IgD-negative memory B cell (primary cell): ENCODE measurements at regions not wholly inside any gene's neighbourhood (a gene's known extent, or its start where the extent isn't known, plus 50 kb on each side); places are given as distances from the start of the nearest gene placed in this dataset.
"Not testable (repeated sequence)": the region's sequence is repeated elsewhere in the genome, so short reads cannot be mapped to it uniquely, and the experiment has no call there.

ENCODE experiments used
- H3K27ac Mint-ChIP-seq, 3 donors: one replicate each; pipeline ENCODE4 v1.8.0; 2020 to 2022; ENCODE audit warnings: mild to moderate bottlenecking in 3 of 3, mixed read lengths in 3 of 3, moderate library complexity in 1 of 3
- H3K27me3 Mint-ChIP-seq: one replicate; pipeline ENCODE4 v1.8.0; 2021; ENCODE audit warnings: mixed read lengths
- H3K36me3 Mint-ChIP-seq: one replicate; pipeline ENCODE4 v1.8.0; 2020; ENCODE audit warnings: mild to moderate bottlenecking, mixed read lengths
- H3K4me1 Mint-ChIP-seq, 3 donors: one replicate each; pipeline ENCODE4 v1.8.0; 2020 to 2022; ENCODE audit warnings: mixed read lengths in 3 of 3, mild to moderate bottlenecking in 1 of 3
- H3K4me3 Mint-ChIP-seq, 4 donors: one replicate each; pipeline ENCODE4 v1.8.0; 2020 to 2022; ENCODE audit warnings: mild to moderate bottlenecking in 4 of 4, mixed read lengths in 4 of 4, moderate library complexity in 3 of 4
- H3K9me3 Mint-ChIP-seq, 3 donors: one replicate each; pipeline ENCODE4 v1.8.0; 2020 to 2021; ENCODE audit warnings: mixed read lengths in 3 of 3, mild to moderate bottlenecking in 1 of 3

DNA sequence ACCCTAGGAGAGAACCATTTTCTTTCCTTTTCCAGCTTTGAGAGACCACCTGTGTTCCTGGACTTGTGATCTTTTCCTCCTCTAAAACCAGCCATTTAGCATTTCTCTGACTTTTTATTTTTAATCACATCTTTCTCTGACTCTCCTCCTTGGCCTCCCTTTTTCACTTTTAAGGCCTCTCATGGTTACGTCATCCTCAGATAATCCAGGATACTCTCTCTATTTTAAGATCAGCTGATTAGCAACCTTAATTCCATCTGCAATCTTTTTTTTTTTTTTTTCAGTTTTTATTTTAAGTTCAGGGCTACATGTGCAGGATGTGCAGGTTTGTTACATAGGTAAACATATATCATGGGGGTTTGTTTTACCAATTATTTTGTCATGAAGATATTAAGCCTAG lies 54.0 kb downstream of the RFPL4B start:
- peaks cover 4 to 9% (median 6%) of the 10 kb centered on the region in 3 donors for H3K9me3 Mint-ChIP-seq
- peaks cover 4% of the 10 kb centered on the region for H3K27me3 Mint-ChIP-seq
- no peaks in the 10 kb centered on the region for H3K36me3 Mint-ChIP-seq
- H3K4me3 Mint-ChIP-seq = no peak overlapping the region
- H3K4me1 Mint-ChIP-seq = no peaks in the 10 kb centered on the region
- H3K27ac Mint-ChIP-seq = no peak overlapping the region

DNA sequence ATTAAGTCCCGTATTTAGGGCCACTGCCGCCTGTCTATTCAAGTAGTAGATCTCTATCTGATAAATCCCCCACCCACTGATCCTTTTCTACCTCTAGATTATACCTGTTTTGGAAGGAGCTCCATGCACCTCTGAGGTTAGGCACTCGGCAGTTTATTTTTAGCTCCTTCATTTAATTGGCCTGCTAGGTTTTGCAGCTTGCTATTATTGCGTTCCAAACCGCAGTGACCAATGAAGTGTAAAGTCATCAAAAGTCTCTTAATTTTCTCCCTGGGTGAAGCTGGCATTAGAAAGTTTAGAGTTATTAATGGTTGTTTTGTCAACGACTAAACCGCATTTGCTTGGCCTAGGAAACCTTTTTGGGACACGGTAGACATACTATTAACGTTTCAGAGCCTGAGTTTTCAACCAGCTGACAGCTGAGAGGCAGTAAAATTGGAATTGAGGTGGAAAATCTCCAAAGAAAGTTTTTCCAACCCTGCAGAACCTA lies 60.0 kb downstream of the RFPL4B start:
- Mint-ChIP-seq H3K27ac (peak overlapping the region in 1 of 3 donors; percentile 27), H3K4me3 (peak overlapping the region in 1 of 4 donors; percentile 29), H3K4me1 (no peaks in the 10 kb centered on the region), H3K36me3 (no peaks in the 10 kb centered on the region), H3K9me3 (peaks cover 0 to 5% (median 0%) of the 10 kb centered on the region in 3 donors), H3K27me3 (peaks cover 3% of the 10 kb centered on the region)

DNA sequence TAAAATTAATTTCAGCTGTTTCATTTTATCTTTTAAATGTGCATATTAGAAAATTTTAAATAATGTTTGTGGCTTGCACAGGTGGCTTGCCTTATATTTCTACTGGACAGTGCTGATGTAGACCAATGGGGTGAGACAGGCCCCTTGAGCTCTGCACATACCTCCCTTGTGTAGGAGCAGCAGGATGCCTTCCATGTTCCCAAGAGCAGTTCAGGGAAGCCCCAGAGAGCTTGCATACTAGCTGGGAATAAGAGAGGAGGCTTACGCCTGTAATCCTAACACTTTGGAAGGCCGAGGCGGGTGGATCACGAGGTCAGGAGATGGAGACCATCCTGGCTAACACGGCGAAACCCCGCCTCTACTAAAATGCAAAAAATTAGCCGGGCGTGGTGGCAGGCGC lies 61.4 kb downstream of the RFPL4B start:
- H3K4me1 Mint-ChIP-seq = no peaks in the 10 kb centered on the region
- no peak overlapping the region for H3K4me3 Mint-ChIP-seq
- peaks cover 3% of the 10 kb centered on the region for H3K27me3 Mint-ChIP-seq
- no peak overlapping the region for H3K27ac Mint-ChIP-seq
- H3K9me3 Mint-ChIP-seq = peaks cover 0 to 2% (median 0%) of the 10 kb centered on the region in 3 donors
- no peaks in the 10 kb centered on the region for H3K36me3 Mint-ChIP-seq

DNA sequence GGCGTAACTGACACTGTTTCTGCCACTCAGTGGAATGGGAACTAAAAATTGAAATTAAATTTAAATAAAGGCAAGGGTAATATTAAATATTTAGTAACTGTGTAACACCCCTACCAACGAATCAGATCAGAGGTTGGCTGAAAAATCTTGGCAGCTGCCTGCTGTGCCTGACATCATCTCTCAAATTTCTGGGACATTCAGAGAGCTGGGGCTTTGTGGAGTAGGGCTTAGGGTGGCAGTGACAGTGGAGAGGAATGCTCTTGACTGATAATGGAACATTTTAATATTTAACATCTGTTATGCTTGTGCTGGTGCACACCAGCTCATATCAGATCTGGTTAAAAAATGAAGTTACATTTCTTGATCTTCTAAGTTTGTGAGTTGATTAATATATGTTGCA lies 62.2 kb downstream of the RFPL4B start:
- Mint-ChIP-seq H3K4me1 (no peaks in the 10 kb centered on the region), H3K27me3 (peaks cover 3% of the 10 kb centered on the region), H3K4me3 (no peak overlapping the region), H3K9me3 (peaks cover 0 to 2% (median 0%) of the 10 kb centered on the region in 3 donors), H3K27ac (no peak overlapping the region), H3K36me3 (no peaks in the 10 kb centered on the region)

DNA sequence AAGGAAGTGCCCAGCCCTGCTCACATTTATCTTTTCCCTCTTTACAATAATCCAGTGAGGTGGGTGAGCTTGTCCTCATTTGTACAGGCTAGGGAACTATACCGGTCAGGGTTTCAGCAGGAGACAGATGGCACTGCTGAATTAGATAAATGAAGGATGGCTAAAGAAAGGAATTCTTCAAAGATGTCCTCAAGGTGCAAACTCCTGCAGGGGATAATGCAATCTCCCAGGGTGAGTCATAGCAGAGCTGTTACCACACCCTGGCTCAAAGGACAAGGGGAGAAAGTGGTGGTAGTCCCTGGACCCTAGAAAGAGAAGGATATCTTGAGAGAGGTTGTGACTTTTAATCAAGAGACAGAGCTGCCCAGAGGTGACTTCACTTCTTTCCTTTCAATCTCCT lies 66.7 kb downstream of the RFPL4B start:
- H3K9me3 Mint-ChIP-seq = peaks cover 3 to 9% (median 3%) of the 10 kb centered on the region in 3 donors
- H3K4me1 Mint-ChIP-seq = no peaks in the 10 kb centered on the region
- H3K4me3 Mint-ChIP-seq = no peak overlapping the region
- H3K36me3 Mint-ChIP-seq = no peaks in the 10 kb centered on the region
- peaks cover 4% of the 10 kb centered on the region for H3K27me3 Mint-ChIP-seq
- no peak overlapping the region for H3K27ac Mint-ChIP-seq

DNA sequence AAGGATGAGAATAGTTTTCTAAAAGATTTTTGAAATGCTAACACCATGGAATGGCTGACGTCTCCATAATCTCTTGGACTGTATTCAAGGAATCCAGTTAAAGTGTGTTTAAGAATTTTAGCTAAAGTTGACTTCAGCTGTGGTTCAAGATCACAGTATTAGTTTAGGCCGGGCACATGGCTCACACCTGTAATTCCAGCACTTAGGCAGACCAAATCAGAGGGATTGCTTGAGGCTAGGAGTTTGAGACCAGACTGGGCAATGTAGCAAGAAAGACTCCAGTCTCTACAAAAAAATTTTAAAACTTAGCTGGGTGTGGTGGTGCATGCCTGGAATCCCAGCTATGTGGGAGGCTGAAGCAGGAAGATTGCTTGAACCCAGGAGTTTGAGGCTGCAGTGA lies 68.2 kb downstream of the RFPL4B start:
- Mint-ChIP-seq H3K27me3 (peaks cover 4% of the 10 kb centered on the region), H3K36me3 (no peaks in the 10 kb centered on the region)

DNA sequence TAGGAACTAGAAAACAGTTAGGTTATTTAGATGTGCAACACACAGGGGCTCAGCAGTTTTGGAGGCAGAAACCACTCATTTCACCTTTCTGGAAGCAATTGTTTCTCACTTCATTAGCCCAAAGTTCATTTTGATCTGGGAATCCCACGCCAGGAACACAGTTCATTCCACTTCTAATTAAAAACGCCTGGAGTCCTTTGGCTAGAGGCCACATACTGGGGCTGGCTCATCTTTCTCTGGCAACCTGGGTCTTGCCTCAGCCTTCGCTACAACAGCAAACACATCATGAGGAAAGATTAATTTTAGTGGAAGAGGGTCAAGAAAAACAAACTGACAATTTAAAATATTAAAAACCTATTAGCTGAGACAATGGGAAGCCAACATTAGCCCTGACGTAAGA lies 69.7 kb downstream of the RFPL4B start:
- Mint-ChIP-seq H3K27ac (no peak overlapping the region), H3K36me3 (no peaks in the 10 kb centered on the region), H3K4me3 (no peak overlapping the region), H3K9me3 (peaks cover 7 to 9% (median 9%) of the 10 kb centered on the region in 3 donors), H3K4me1 (no peaks in the 10 kb centered on the region), H3K27me3 (peaks cover 7% of the 10 kb centered on the region)

More for the DNA sequence above, 68.2 kb downstream of the RFPL4B start:
- Mint-ChIP-seq H3K9me3 (peaks cover 4 to 9% (median 9%) of the 10 kb centered on the region in 3 donors), H3K4me3 (no peak overlapping the region), H3K4me1 (no peaks in the 10 kb centered on the region), H3K27ac (no peak overlapping the region)

DNA sequence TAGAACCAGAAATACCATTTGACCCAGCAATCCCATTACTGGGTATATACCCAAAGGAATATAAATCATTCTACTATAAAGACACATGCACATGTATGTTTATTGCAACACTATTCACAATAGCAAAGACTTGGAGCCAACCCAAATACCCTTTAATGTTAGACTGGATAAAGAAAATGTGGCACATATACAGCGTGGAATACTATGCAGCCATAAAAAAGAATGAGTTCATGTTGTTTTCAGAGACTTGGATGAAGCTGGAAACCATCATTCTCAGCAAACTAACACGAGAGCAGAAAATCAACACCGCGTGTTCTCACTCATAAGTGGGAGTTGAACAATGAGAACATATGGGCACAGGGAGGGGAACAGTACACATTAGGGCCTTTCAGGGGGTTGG lies 79.9 kb downstream of the RFPL4B start:
- H3K27me3 Mint-ChIP-seq, H3K36me3 Mint-ChIP-seq, H3K4me3 Mint-ChIP-seq, H3K27ac Mint-ChIP-seq, H3K4me1 Mint-ChIP-seq: not testable (repeated sequence)
- H3K9me3 Mint-ChIP-seq = peaks cover 3 to 14% (median 5%) of the 10 kb centered on the region in 3 donors

DNA sequence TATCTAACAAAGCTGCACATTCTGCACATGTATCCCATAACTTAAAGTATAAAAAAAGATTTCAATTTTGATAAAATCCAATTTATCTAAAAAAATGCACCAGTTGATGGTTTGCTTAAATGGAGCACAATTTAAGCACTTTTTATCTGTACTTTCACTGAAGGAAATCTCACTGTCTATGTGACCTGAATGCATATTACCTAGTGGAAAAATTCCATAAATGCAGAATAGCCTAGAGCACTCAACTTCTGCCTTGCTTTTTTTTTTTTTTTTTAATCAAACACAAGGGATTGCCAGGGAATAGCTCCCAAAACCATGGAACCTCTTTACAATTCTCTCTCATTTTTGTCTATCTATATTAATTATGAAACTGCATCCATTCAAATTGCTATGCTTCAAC lies 80.4 kb downstream of the RFPL4B start:
- Mint-ChIP-seq H3K27me3 (no peaks in the 10 kb centered on the region), H3K27ac (no peak overlapping the region), H3K9me3 (peaks cover 3 to 14% (median 5%) of the 10 kb centered on the region in 3 donors), H3K4me1 (no peaks in the 10 kb centered on the region), H3K36me3 (no peaks in the 10 kb centered on the region), H3K4me3 (no peak overlapping the region)

DNA sequence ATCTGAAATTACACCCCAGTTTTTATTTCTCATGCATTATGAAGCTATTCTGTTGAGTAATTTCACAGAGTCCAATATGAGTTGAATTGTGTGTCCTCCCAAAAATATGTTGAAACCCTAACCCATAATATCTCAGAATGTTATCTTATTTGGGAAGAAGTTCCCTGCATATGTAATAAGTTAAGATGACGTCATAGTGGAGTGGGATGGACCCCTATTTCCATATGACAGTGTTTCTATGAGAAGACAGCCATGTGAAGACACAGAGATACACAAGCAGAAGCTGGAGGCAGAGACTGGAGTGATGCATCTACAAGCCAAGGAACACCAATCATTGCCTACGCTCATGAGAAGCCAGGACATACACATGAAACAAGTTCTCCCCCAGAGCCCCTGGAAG lies 81.3 kb downstream of the RFPL4B start:
- Mint-ChIP-seq H3K4me1 (no peaks in the 10 kb centered on the region), H3K36me3 (no peaks in the 10 kb centered on the region), H3K4me3 (no peak overlapping the region), H3K27me3 (no peaks in the 10 kb centered on the region), H3K9me3 (peaks cover 3 to 12% (median 5%) of the 10 kb centered on the region in 3 donors), H3K27ac (no peak overlapping the region)

DNA sequence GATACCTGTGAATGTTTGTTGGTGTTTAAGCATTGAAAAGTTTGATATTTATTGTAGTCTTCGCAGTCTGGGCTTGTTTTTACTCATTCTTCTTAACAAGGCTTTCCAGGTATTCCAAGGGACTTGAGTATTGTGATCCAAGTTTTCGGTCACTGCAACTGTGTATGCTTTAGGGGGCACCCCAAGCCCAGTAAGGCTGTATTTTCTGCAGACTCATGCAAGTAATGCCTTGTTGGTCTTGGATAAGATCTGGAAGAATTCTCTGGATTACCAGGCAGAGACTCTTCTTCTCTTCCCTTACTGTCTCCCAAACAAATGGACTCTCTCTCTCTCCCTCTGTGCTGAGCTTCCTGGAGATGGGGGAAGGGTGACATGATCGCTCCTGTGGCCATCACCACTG lies 82.1 kb downstream of the RFPL4B start:
- Mint-ChIP-seq H3K9me3 (peaks cover 3 to 11% (median 5%) of the 10 kb centered on the region in 3 donors), H3K36me3 (no peaks in the 10 kb centered on the region), H3K4me3 (no peak overlapping the region), H3K4me1 (no peaks in the 10 kb centered on the region), H3K27ac (no peak overlapping the region), H3K27me3 (no peaks in the 10 kb centered on the region)

DNA sequence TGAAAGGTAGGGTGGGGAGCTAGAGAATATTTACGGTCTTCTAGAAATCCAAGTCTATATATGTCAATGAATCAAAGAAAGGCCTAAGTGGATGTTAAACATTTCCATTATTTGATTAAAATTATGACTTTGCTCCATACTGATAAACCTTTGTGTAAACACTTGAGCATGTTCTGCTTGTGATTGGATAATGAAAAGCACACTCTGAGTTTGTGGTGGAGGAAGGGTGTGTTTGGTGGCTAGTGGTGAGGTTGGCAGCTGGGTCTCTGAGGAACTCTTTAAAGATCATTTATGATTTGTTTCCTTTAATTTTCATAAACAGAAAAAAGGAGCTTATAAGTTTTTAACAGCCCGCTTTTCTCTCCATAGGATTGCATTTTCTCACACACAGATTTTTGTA lies 84.7 kb downstream of the RFPL4B start:
- Mint-ChIP-seq H3K27me3 (no peaks in the 10 kb centered on the region), H3K36me3 (no peaks in the 10 kb centered on the region)

DNA sequence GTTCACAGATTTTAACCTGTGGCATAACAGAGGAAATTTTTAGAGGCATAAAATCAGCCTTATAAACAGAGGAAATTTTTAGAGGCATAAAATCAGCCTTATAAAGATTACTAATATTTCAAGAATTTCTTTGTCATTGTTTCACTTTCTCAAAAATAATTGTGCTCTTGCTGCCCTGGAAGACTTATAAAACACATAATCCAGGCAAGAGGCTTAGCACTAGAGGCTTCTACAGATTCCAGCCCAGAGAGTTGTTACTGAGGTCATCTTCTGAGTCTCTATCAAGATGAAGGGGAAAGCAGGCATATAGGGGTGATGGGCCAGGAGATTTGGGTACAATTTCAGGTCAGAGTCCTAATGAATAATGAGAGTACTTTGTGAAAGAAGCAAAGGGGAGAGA lies 85.7 kb downstream of the RFPL4B start:
- no peaks in the 10 kb centered on the region for H3K4me1 Mint-ChIP-seq
- peaks cover 0 to 3% (median 0%) of the 10 kb centered on the region in 3 donors for H3K9me3 Mint-ChIP-seq

More for the DNA sequence above, 84.7 kb downstream of the RFPL4B start:
- Mint-ChIP-seq H3K9me3 (peaks cover 3% of the 10 kb centered on the region in 3 donors), H3K4me3 (no peak overlapping the region), H3K4me1 (no peaks in the 10 kb centered on the region), H3K27ac (no peak overlapping the region)

DNA sequence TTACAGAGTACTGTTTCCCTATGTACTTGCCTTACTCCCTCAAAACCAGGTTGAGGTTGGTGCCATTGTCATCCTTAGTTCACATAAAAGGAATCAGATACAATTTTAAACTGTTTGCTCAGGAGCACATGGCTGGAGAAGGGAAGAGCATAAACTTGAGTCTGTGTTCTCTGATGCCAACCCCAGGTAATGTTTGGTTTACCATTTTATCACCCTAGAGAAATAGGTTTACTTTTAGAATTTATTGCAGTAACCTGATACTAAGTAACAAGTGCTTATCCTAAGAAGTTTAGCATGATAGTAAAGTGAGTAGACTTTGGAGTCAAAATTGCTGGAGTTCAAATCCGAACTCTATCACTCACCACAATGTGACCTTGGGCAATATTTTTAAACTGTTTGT lies 86.3 kb downstream of the RFPL4B start:
- H3K27ac Mint-ChIP-seq = no peak overlapping the region
- no peaks in the 10 kb centered on the region for H3K4me1 Mint-ChIP-seq
- H3K4me3 Mint-ChIP-seq = no peak overlapping the region
- H3K9me3 Mint-ChIP-seq = peaks cover 0 to 3% (median 0%) of the 10 kb centered on the region in 3 donors
- no peaks in the 10 kb centered on the region for H3K36me3 Mint-ChIP-seq
- H3K27me3 Mint-ChIP-seq = peaks cover 3% of the 10 kb centered on the region

More for the DNA sequence above, 85.7 kb downstream of the RFPL4B start:
- Mint-ChIP-seq H3K4me3 (no peak overlapping the region), H3K27me3 (peaks cover 2% of the 10 kb centered on the region), H3K27ac (no peak overlapping the region), H3K36me3 (no peaks in the 10 kb centered on the region)

DNA sequence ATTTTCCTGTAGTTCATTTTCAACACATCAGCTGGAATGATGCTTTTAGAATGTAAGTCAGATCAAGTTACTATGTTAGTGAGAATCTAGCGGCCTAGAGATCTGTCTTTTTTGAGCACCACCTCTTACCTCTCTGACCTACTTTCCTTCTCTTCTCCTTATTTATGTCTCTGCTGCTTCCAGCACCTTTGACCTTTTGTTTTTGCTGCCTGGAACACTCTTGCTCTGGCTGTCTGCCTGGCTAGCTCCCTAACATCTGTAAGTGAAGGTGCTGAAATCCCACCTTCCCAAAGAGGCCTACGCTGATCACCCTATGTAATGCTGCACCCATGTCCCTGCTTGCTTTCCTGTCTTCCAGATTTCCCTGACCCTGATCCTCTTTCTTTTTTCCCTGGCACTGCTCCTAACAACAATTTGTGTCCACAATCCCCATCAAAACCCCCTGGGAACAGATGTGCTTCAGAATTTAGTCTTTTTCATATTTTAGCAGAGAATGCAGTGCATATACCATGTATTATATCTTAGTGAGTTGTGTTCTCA lies 87.8 kb downstream of the RFPL4B start:
- Mint-ChIP-seq H3K27ac (no peak overlapping the region), H3K4me3 (no peak overlapping the region), H3K36me3 (no peaks in the 10 kb centered on the region)

DNA sequence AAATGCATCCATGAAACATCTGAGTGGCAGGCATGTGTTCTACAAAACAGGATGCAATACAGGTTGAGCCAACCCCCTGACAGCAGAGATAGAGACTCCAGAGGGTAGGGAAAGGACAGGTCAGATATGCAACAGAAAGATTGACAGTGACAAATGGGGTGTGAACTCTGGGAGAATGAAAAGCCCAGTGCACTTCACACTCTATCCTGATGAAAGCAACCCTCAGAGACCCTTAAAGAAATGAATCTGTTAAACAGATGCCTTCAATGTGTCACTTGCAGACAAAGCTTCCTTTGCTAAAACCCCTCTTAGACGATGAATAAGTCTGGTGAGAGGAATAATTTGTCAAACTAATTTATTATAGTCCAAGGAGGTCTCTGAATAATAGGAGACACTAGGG lies 89.9 kb downstream of the RFPL4B start:
- Mint-ChIP-seq H3K9me3 (no peaks in the 10 kb centered on the region), H3K36me3 (no peaks in the 10 kb centered on the region), H3K27me3 (peaks cover 3% of the 10 kb centered on the region), H3K27ac (no peak overlapping the region), H3K4me3 (no peak overlapping the region), H3K4me1 (no peaks in the 10 kb centered on the region)

More for the DNA sequence above, 87.8 kb downstream of the RFPL4B start:
- no peaks in the 10 kb centered on the region for H3K9me3 Mint-ChIP-seq
- H3K27me3 Mint-ChIP-seq = peaks cover 3% of the 10 kb centered on the region
- H3K4me1 Mint-ChIP-seq = no peaks in the 10 kb centered on the region
